ENCODE measurements at regions not wholly inside any gene's neighbourhood (a gene's known extent, or its start where the extent isn't known, plus 50 kb on each side); places are given as distances from the start of the nearest gene placed in this dataset.

GRCh38 chr3:194755671-194756459 lies 70.2 kb downstream of the FAM43A start:
- Histone ChIP-seq H3K9me2 (ENCODE audit: insufficient read depth) (no peaks in the 10 kb centered on the region), H3K4me1 (replicated peaks; ENCODE audit: insufficient read depth) (0 out of 2 replicates have a peak, but pooled peaks cover 6% of the 10 kb centered on the region), H3K4me3 (no peak overlapping the region), H3K27me3 (ENCODE audit: insufficient read depth, low read depth) (no peaks in the 10 kb centered on the region), H3K79me2 (ENCODE audit: low read depth) (no peaks in the 10 kb centered on the region), H2AFZ (no peak overlapping the region), H3K36me3 (ENCODE audit: low read depth) (no peaks in the 10 kb centered on the region), H3F3A (ENCODE audit: insufficient read depth, low read depth) (no peaks in the 10 kb centered on the region), H4K20me1 (ENCODE audit: insufficient read depth) (no peaks in the 10 kb centered on the region), H3K4me2 (no peak overlapping the region), H3K9me3 (ENCODE audit: insufficient read depth, low read depth) (no peaks in the 10 kb centered on the region), H3K27ac (no peak overlapping the region)
- intact Hi-C loops (cut with micrococcal nuclease; ENCODE audit: unreplicated experiment), result no loop called here
- no TSS peak for BruUV-seq (replicated peaks)
- DNase-seq, result no peak
- TF ChIP-seq EZH2 (IDR thresholded peaks at IDR 0.05; ENCODE audit: low read depth), result no peak
- TF ChIP-seq, protein P1, sequence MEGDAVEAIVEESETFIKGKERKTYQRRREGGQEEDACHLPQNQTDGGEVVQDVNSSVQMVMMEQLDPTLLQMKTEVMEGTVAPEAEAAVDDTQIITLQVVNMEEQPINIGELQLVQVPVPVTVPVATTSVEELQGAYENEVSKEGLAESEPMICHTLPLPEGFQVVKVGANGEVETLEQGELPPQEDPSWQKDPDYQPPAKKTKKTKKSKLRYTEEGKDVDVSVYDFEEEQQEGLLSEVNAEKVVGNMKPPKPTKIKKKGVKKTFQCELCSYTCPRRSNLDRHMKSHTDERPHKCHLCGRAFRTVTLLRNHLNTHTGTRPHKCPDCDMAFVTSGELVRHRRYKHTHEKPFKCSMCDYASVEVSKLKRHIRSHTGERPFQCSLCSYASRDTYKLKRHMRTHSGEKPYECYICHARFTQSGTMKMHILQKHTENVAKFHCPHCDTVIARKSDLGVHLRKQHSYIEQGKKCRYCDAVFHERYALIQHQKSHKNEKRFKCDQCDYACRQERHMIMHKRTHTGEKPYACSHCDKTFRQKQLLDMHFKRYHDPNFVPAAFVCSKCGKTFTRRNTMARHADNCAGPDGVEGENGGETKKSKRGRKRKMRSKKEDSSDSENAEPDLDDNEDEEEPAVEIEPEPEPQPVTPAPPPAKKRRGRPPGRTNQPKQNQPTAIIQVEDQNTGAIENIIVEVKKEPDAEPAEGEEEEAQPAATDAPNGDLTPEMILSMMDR (conservative IDR thresholded peaks at IDR 0.05), result no peak
- ChIA-PET CTCF (no interaction called here), POLR2A (ENCODE audit: unreplicated experiment) (no interaction called here)

DNA sequence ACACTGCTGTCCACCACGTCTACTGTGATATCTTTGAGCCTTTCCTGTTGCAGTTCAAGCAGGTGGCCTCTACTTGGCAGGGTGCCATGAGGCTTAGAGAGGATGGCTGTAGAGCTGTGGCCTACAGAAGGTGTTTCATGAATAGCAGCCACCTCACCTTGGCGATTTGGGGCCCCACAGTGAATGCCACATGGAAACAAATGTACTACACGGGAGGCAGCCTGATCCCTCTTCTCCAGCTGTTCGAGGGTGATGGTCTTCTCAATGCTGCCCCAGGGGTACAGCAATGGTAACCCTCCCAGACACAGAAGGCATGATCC lies 70.7 kb downstream of the FAM43A start:
- Histone ChIP-seq H3K4me3 (no peak overlapping the region), H3K36me3 (ENCODE audit: low read depth) (no peaks in the 10 kb centered on the region), H3F3A (ENCODE audit: insufficient read depth, low read depth) (no peaks in the 10 kb centered on the region), H3K4me2 (no peak overlapping the region), H4K20me1 (ENCODE audit: insufficient read depth) (no peaks in the 10 kb centered on the region), H2AFZ (no peak overlapping the region), H3K27me3 (ENCODE audit: insufficient read depth, low read depth) (no peaks in the 10 kb centered on the region), H3K27ac (no peak overlapping the region), H3K4me1 (replicated peaks; ENCODE audit: insufficient read depth) (peaks cover 11% of the 10 kb centered on the region; the same call in 1 of the 2 replicates), H3K9me2 (ENCODE audit: insufficient read depth) (no peaks in the 10 kb centered on the region), H3K79me2 (ENCODE audit: low read depth) (no peaks in the 10 kb centered on the region), H3K9me3 (ENCODE audit: insufficient read depth, low read depth) (no peaks in the 10 kb centered on the region)
- ChIA-PET CTCF (no interaction called here), POLR2A (ENCODE audit: unreplicated experiment) (no interaction called here)
- no peak for DNase-seq
- BruUV-seq (replicated peaks), result no TSS peak
- intact Hi-C loops (cut with micrococcal nuclease; ENCODE audit: unreplicated experiment), result no loop called here
- TF ChIP-seq EZH2 (IDR thresholded peaks at IDR 0.05; ENCODE audit: low read depth), result no peak
- TF ChIP-seq, protein P1 (conservative IDR thresholded peaks at IDR 0.05), result no peak

DNA sequence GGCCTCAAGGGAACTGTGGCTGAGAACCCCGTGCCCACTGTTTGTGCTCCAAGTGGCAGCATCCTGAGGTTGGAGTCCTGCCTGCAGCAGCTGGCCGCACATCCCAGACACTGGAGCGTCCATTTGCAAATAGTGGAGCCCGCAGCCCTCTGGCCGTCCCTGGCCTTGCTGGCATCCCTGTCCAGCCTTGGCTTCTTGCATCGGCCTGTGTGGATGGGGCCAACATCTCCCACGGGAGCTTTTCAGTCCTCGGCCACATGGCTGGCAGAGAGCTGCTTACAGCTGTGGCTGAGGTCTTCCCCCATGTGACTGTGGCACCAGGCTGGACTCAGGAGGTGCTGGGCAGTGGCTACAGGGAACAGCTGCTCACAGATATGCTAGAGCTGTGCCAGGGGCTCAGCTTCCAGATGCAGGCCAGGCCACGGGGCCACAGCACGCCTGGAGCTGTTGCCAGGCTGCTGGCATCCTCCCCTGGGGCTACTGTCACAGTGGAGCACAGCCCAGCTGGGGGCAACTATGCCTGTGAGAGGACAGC lies 71.2 kb downstream of the FAM43A start:
- H3K4me3 ChIP-seq, result no peak overlapping the region
- ChIA-PET POLR2A (ENCODE audit: unreplicated experiment) (interaction anchor here (1.0 kb wide), 1 partner anchor 114 kb away, joined by 3 read pairs; no protein-coding TSS in a partner anchor), CTCF (no interaction called here)
- intact Hi-C loops (cut with micrococcal nuclease; ENCODE audit: unreplicated experiment), result no loop called here
- no peaks in the 10 kb centered on the region for H4K20me1 ChIP-seq (ENCODE audit: insufficient read depth)
- H2AFZ ChIP-seq, result no peak overlapping the region
- TF ChIP-seq, protein P1 (conservative IDR thresholded peaks at IDR 0.05), result no peak
- no peak for TF ChIP-seq EZH2 (IDR thresholded peaks at IDR 0.05; ENCODE audit: low read depth)
- H3F3A ChIP-seq (ENCODE audit: insufficient read depth, low read depth), result no peaks in the 10 kb centered on the region
- BruUV-seq (replicated peaks), result no TSS peak
- no peaks in the 10 kb centered on the region for H3K27me3 ChIP-seq (ENCODE audit: insufficient read depth, low read depth)
- no peaks in the 10 kb centered on the region for H3K36me3 ChIP-seq (ENCODE audit: low read depth)
- H3K79me2 ChIP-seq (ENCODE audit: low read depth), result no peaks in the 10 kb centered on the region
- no peak overlapping the region for H3K4me2 ChIP-seq
- no peak for DNase-seq
- H3K27ac ChIP-seq, result no peak overlapping the region
- H3K9me2 ChIP-seq (ENCODE audit: insufficient read depth), result no peaks in the 10 kb centered on the region
- H3K4me1 ChIP-seq (replicated peaks; ENCODE audit: insufficient read depth), result peaks cover 15% of the 10 kb centered on the region; the same call in 1 of the 2 replicates
- H3K9me3 ChIP-seq (ENCODE audit: insufficient read depth, low read depth), result no peaks in the 10 kb centered on the region
